ENCODE measurements at regions not wholly inside any gene's neighbourhood (a gene's known extent, or its start where the extent isn't known, plus 50 kb on each side); places are given as distances from the start of the nearest gene placed in this dataset.

- intact Hi-C loops (cut with DNase I, micrococcal nuclease) = no loop called here
- peaks cover 5% of the 10 kb centered on the region for H3K27me3 Mint-ChIP-seq
- no peaks in the 10 kb centered on the region for H3K36me3 ChIP-seq (ENCODE audit: insufficient read depth, low read length)
- no peak overlapping the region for H3K4me3 Mint-ChIP-seq
- ChIA-PET CTCF (no interaction called here), POLR2A (no interaction called here)
- no peak for TF ChIP-seq CTCF (IDR thresholded peaks at IDR 0.05)
- peaks cover 4% of the 10 kb centered on the region for H3K9me3 Mint-ChIP-seq
- H3K4me1 ChIP-seq (ENCODE audit: insufficient read depth, low read length) = no peaks in the 10 kb centered on the region
- no peak overlapping the region for H3K27ac Mint-ChIP-seq
- DNase-seq (no peak), ATAC-seq (ENCODE audit: poor library complexity) (no peak)
- H3K27me3 ChIP-seq (ENCODE audit: control insufficient read depth in 1 of 2, insufficient read depth in 2 of 2, low read length in 2 of 2) = no peaks in the 10 kb centered on the region
- H3K4me3 ChIP-seq (ENCODE audit: low read length) = no peak overlapping the region
- no peaks in the 10 kb centered on the region for H3K4me1 Mint-ChIP-seq (ENCODE audit: low read depth)
- H3K9me3 ChIP-seq (ENCODE audit: control insufficient read depth in 1 of 2, insufficient read depth in 1 of 2, low read length in 2 of 2) = no peaks in the 10 kb centered on the region
- no peak overlapping the region for H3K27ac ChIP-seq (ENCODE audit: low read depth in 1 of 2, low read length in 2 of 2)
- H3K36me3 Mint-ChIP-seq (ENCODE audit: low read depth) = no peaks in the 10 kb centered on the region
Observed at GRCh38 chr5:130568791-130569190, 596.3 kb downstream of the HINT1 start.

GRCh38 chr5:130555429-130555828 lies 609.6 kb downstream of the HINT1 start:
- no peak for ATAC-seq (ENCODE audit: poor library complexity)
- Histone ChIP-seq H3K27ac (ENCODE audit: low read depth in 1 of 2, low read length in 2 of 2) (no peak overlapping the region), H3K27me3 (ENCODE audit: control insufficient read depth in 1 of 2, insufficient read depth in 2 of 2, low read length in 2 of 2) (no peaks in the 10 kb centered on the region), H3K36me3 (ENCODE audit: insufficient read depth, low read length) (no peaks in the 10 kb centered on the region), H3K9me3 (ENCODE audit: control insufficient read depth in 1 of 2, insufficient read depth in 1 of 2, low read length in 2 of 2) (peaks cover 0 to 11% of the 10 kb centered on the region in 2 experiments), H3K4me3 (ENCODE audit: low read length) (no peak overlapping the region), H3K4me1 (ENCODE audit: insufficient read depth, low read length) (no peaks in the 10 kb centered on the region)
- CTCF ChIA-PET = no interaction called here
- H3K36me3 Mint-ChIP-seq (ENCODE audit: low read depth) = no peaks in the 10 kb centered on the region
- H3K9me3 Mint-ChIP-seq = peaks cover 13% of the 10 kb centered on the region
- H3K27me3 Mint-ChIP-seq = peaks cover 22% of the 10 kb centered on the region
- H3K27ac Mint-ChIP-seq = no peak overlapping the region
- DNase-seq = no peak
- POLR2A ChIA-PET = no interaction called here
- intact Hi-C loops (cut with DNase I, micrococcal nuclease) = no loop called here
- H3K4me1 Mint-ChIP-seq (ENCODE audit: low read depth) = no peaks in the 10 kb centered on the region
- H3K4me3 Mint-ChIP-seq = no peak overlapping the region
- no peak for TF ChIP-seq CTCF (IDR thresholded peaks at IDR 0.05)

GRCh38 chr5:130550562-130550928 lies 614.5 kb downstream of the HINT1 start:
- H3K36me3 Mint-ChIP-seq (ENCODE audit: low read depth) = no peaks in the 10 kb centered on the region
- H3K4me3 Mint-ChIP-seq = no peak overlapping the region
- intact Hi-C loops (cut with DNase I, micrococcal nuclease) = no loop called here
- Histone ChIP-seq H3K27me3 (ENCODE audit: control insufficient read depth in 1 of 2, insufficient read depth in 2 of 2, low read length in 2 of 2) (no peaks in the 10 kb centered on the region), H3K4me1 (ENCODE audit: insufficient read depth, low read length) (no peaks in the 10 kb centered on the region), H3K27ac (ENCODE audit: low read depth in 1 of 2, low read length in 2 of 2) (no peak overlapping the region), H3K9me3 (ENCODE audit: control insufficient read depth in 1 of 2, insufficient read depth in 1 of 2, low read length in 2 of 2) (peaks cover 1 to 3% of the 10 kb centered on the region in 2 experiments), H3K4me3 (ENCODE audit: low read length) (no peak overlapping the region), H3K36me3 (ENCODE audit: insufficient read depth, low read length) (no peaks in the 10 kb centered on the region)
- peaks cover 14% of the 10 kb centered on the region for H3K27me3 Mint-ChIP-seq
- POLR2A ChIA-PET = no interaction called here
- H3K4me1 Mint-ChIP-seq (ENCODE audit: low read depth) = no peaks in the 10 kb centered on the region
- no peak for TF ChIP-seq CTCF (IDR thresholded peaks at IDR 0.05)
- CTCF ChIA-PET = no interaction called here
- DNase-seq (no peak), ATAC-seq (ENCODE audit: poor library complexity) (no peak)
- no peak overlapping the region for H3K27ac Mint-ChIP-seq
- peaks cover 4% of the 10 kb centered on the region for H3K9me3 Mint-ChIP-seq
